Heart left ventricle (tissue), 13 donors: ENCODE measurements at regions not wholly inside any gene's neighbourhood (a gene's known extent, or its start where the extent isn't known, plus 50 kb on each side); places are given as distances from the start of the nearest gene placed in this dataset.

ENCODE experiments used
- POLR2A ChIP-seq, 2 donors: fragments of 450-650 bp; IDR thresholded peaks; one replicate each; pipeline ENCODE4 v1.6.1; 2017; ENCODE audit warnings: antibody characterized with exemption in 2 of 2, mild to moderate bottlenecking in 2 of 2, moderate library complexity in 2 of 2
- TF ChIP-seq, protein P1 (sequence below), 12 donors: fragments of 200-600 bp; sonication (generic) in 4 of 12; IDR thresholded peaks; one replicate each; pipeline versions ENCODE4 v1.5.0 to v1.8.0; 2018 to 2022; ENCODE audit warnings: antibody characterized with exemption in 12 of 12, mild to moderate bottlenecking in 5 of 12
- donor health status: ischemic (EF 13 %, LVEDD 7.1; RV severe dilation, severe dysfunction).
- donor health status: DM: no; HTN: yes; CAD: no.
- donor health status: DM: no; HTN: no; CAD: no.
- donor health status: ischemic (EF 25% LVEDD 6.9; RV normal size, moderate dysfunction).
- donor health status: ischemic (EF 25% LVEDD 5.7; RV mildly dilated, moderate dysfunction).
- donor health status: ischemic (EF 35%, LVEDD 5.7; RV mildly dilated, moderate dysfunction).
- donor health status: nonischemic (EF 11% LVEDD 7.7; RV severe dilation, severe dysfunction).
- donor health status: DM: yes; HTN: yes; CAD: no.
- donor health status: PGD.
- donor health status: ischemic (EF 29% LVEDD 5.4; RV normal size, mild dysfunction).
- donor health status: nonischemic (EF 23%, LVEDD 6.1; RV moderate dilation, normal function).

DNA sequence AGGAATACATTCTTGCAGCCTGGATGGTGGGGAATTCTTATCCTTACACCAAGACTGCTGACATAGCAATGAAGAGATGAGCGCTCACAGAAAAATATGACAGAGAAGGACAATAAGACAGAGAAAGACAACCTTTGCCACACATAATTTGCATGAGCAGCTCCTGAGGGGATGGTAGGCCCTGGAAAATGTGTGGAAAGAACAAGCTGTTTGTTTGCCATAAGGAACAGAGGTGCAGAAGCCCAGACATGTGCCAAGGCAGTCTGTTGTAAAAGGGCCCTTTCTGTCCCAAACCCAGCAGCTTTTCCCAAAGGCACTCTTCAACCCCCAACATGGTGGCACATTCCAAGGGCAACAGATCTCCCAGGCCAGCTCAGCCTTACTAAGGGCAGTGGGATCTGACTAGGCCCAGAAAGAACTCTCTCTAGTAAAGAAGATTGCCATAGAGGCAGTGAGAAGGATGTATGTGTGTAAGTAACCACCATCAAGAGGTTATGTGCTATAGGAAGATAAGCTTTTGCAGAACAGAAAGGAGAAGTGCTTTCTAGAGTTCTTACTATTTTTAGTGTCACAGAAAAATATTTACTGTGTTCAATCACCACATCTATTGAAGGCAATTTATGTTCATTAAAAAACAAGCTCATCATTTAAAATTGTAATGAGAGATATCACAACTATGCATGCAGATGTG is 287.0 kb upstream of the RASGEF1B start:
- TF ChIP-seq, protein P1, sequence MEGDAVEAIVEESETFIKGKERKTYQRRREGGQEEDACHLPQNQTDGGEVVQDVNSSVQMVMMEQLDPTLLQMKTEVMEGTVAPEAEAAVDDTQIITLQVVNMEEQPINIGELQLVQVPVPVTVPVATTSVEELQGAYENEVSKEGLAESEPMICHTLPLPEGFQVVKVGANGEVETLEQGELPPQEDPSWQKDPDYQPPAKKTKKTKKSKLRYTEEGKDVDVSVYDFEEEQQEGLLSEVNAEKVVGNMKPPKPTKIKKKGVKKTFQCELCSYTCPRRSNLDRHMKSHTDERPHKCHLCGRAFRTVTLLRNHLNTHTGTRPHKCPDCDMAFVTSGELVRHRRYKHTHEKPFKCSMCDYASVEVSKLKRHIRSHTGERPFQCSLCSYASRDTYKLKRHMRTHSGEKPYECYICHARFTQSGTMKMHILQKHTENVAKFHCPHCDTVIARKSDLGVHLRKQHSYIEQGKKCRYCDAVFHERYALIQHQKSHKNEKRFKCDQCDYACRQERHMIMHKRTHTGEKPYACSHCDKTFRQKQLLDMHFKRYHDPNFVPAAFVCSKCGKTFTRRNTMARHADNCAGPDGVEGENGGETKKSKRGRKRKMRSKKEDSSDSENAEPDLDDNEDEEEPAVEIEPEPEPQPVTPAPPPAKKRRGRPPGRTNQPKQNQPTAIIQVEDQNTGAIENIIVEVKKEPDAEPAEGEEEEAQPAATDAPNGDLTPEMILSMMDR (IDR thresholded peaks at IDR 0.05) = no peak
- TF ChIP-seq POLR2A (IDR thresholded peaks at IDR 0.05) = no peak
